Cardiac muscle cell (in vitro differentiated cells and primary cell): ENCODE measurements at regions not wholly inside any gene's neighbourhood (a gene's known extent, or its start where the extent isn't known, plus 50 kb on each side); places are given as distances from the start of the nearest gene placed in this dataset.

Experiments
- DNase-seq, 2 donors: peaks; one replicate each; pipeline versions ENCODE4 v3.0.0 to v3.0.0-alpha.2; 2010 to 2017; ENCODE audit warnings: low read depth in 1 of 2, low spot score in 1 of 2
- H3K27ac ChIP-seq: fragments of 200-600 bp; sonication (generic); 2 replicates; pipeline ENCODE4 v1.5.1; 2016
- H3K27me3 ChIP-seq: fragments of 200-600 bp; sonication (generic); 2 replicates; pipeline ENCODE4 v1.6.0; 2016; ENCODE audit warnings: control low read depth
- H3K36me3 ChIP-seq: fragments of 200-600 bp; sonication (generic); 2 replicates; pipeline ENCODE4 v1.5.1; 2016; ENCODE audit warnings: control low read depth
- H3K4me1 ChIP-seq: fragments of 200-600 bp; sonication (generic); 2 replicates; pipeline ENCODE4 v1.8.1; 2017; ENCODE audit warnings: low read depth, mild to moderate bottlenecking, mixed run types
- H3K4me3 ChIP-seq: fragments of 200-600 bp; sonication (generic); 2 replicates; pipeline ENCODE4 v1.5.1; 2016; ENCODE audit warnings: mild to moderate bottlenecking
- H3K9me3 ChIP-seq: fragments of 200-600 bp; sonication (generic); 2 replicates; pipeline ENCODE4 v1.5.1; 2017; ENCODE audit warnings: low read depth, mild to moderate bottlenecking, control low read depth
- TF ChIP-seq, protein P1 (sequence below): IDR thresholded peaks from 2 replicates; pipeline ENCODE4 v1.5.1; 2012; ENCODE audit warnings: low read depth, mild to moderate bottlenecking, low read length

DNA sequence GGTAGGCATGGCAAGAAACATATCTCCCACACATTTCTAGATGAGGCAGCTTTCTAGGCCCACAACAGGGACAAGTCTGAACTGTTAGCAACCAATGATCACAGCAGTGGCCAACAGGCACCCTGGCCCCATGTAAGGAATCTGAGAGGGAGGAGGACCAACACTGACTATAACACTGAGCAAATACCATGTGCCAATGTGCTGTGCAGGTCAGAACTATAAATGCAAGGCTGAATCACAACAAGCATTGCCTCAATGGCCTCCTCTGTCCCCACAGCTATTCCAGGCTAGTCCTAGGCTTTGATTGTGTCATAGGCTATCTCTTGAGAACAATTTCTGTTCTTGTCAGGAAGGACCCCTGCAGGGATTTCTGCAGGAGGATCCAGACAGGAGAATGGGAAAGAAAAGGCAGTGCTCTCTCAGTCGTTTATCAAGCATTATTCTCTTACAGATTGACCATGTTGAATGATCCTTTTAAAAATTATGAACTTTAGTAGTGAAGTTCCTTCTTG, 221.2 kb downstream of the TLE1 start:
- Histone ChIP-seq H3K4me1 (no peaks in the 10 kb centered on the region), H3K36me3 (no peaks in the 10 kb centered on the region), H3K27me3 (peaks cover 19% of the 10 kb centered on the region), H3K4me3 (no peak overlapping the region), H3K27ac (no peak overlapping the region), H3K9me3 (no peaks in the 10 kb centered on the region)
- TF ChIP-seq, protein P1, sequence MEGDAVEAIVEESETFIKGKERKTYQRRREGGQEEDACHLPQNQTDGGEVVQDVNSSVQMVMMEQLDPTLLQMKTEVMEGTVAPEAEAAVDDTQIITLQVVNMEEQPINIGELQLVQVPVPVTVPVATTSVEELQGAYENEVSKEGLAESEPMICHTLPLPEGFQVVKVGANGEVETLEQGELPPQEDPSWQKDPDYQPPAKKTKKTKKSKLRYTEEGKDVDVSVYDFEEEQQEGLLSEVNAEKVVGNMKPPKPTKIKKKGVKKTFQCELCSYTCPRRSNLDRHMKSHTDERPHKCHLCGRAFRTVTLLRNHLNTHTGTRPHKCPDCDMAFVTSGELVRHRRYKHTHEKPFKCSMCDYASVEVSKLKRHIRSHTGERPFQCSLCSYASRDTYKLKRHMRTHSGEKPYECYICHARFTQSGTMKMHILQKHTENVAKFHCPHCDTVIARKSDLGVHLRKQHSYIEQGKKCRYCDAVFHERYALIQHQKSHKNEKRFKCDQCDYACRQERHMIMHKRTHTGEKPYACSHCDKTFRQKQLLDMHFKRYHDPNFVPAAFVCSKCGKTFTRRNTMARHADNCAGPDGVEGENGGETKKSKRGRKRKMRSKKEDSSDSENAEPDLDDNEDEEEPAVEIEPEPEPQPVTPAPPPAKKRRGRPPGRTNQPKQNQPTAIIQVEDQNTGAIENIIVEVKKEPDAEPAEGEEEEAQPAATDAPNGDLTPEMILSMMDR: no peak
- DNase-seq: no peak

DNA sequence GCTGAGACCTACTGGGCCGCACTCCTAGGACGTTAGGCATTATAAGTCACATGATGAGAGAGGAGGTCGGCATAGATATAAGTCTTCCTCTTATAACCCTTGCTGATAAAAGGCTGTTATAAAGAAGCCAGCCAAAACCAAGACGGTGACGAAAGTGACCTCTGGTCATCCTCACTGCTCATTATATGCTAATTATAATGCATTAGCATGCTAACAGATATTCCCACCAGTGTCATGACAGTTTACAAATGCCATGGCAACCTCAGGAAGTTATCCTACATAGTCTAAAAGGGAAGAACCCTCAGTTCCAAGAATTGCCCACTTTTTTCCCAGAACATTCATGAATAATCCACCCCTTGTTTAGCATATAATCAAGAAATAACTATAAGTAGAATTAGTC, 222.4 kb downstream of the TLE1 start:
- Histone ChIP-seq H3K36me3 (no peaks in the 10 kb centered on the region), H3K27ac (no peak overlapping the region), H3K27me3 (peaks cover 19% of the 10 kb centered on the region), H3K4me3 (no peak overlapping the region), H3K4me1 (no peaks in the 10 kb centered on the region), H3K9me3 (no peaks in the 10 kb centered on the region)
- TF ChIP-seq, protein P1: no peak
- DNase-seq: no peak

DNA sequence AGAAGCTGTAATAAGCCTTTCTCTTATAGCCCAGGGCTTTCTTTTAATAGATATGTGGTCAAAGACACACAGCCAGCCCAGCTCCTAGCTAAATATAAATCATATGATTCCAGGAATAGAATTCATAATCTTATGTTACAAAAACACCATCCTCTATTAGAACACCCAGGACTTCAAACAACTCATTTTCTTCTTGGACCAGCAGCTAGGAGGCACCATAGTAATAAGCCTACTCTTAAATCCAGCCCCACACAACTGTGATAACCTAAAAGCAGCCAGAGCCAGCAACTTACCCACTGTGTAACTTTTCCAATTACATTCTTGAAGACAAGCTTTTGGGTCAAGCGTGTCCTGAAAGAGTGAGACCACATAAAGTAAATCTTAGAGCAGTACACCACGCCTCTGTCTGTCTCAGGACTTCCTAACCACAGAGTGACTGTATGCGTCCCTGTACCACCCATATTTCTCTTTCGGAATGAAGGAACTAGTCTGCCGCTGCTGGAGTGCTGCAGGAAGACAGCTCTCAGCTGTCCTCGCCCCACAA, 223.8 kb downstream of the TLE1 start:
- H3K4me1 ChIP-seq: no peaks in the 10 kb centered on the region
- no peak overlapping the region for H3K27ac ChIP-seq
- H3K36me3 ChIP-seq: no peaks in the 10 kb centered on the region
- peak in 1 of 2 donors; percentile 19 for DNase-seq
- TF ChIP-seq, protein P1: peak; percentile 12
- H3K4me3 ChIP-seq: no peak overlapping the region
- peaks cover 19% of the 10 kb centered on the region for H3K27me3 ChIP-seq
- no peaks in the 10 kb centered on the region for H3K9me3 ChIP-seq

DNA sequence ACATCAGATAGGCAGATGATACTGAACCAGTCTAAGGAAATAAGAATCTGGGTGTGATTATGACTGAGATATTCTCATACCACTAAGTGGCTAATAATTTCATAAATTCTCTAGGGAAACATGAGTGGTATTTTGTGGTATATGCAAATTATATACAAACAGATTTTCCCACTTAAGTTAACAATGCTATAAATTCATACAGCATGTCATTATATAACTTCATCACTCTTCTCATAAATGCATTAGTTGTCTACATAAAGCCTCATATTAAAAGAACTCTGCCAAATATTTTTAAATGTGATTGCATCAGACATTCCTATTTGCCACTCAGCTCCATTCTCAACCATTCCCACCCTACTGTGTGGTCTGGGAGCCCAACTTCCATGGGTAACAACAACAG, 226.5 kb downstream of the TLE1 start:
- Histone ChIP-seq H3K4me1 (no peaks in the 10 kb centered on the region), H3K27me3 (peaks cover 8% of the 10 kb centered on the region), H3K4me3 (no peak overlapping the region), H3K27ac (no peak overlapping the region), H3K36me3 (no peaks in the 10 kb centered on the region), H3K9me3 (no peaks in the 10 kb centered on the region)
- peak in 1 of 2 donors; percentile 8 for DNase-seq
- TF ChIP-seq, protein P1: no peak

DNA sequence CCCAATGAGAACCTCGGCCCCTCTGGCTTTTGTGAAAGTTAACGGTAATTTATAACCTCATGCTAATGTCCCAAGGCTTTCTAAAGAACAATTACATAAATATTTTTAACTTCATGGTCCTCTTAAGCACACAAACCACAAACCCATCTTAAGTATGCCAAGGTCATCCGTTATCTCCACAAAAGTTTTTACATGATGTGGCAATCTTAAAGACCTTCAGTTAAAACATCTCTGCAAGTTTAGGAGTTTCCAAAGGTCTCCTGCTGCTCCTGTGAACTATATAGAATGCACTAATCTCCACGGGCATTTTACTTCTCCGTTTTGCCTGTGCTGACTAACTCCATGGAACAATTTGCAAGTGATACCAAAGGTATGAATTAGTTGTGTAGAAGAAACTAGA, 228.2 kb downstream of the TLE1 start:
- Histone ChIP-seq H3K36me3 (no peaks in the 10 kb centered on the region), H3K4me1 (no peaks in the 10 kb centered on the region), H3K27me3 (no peaks in the 10 kb centered on the region), H3K9me3 (no peaks in the 10 kb centered on the region), H3K4me3 (no peak overlapping the region), H3K27ac (no peak overlapping the region)
- TF ChIP-seq, protein P1: no peak
- peak in 1 of 2 donors; percentile 56 for DNase-seq
